GM12878 (cell line): ENCODE measurements at regions not wholly inside any gene's neighbourhood (a gene's known extent, or its start where the extent isn't known, plus 50 kb on each side); places are given as distances from the start of the nearest gene placed in this dataset.

Experiments
- ATAC-seq: fragments of 200-7000 bp; cut with Tn5 transposase; 3 replicates; pipeline ENCODE4 v1.9.1; 2020; ENCODE audit warnings: mild to moderate bottlenecking, moderate library complexity
- BruUV-seq: library from RNA; stranded (reverse); fragments of 400-500 nt; replicated peaks from 2 replicates; lab custom pipeline; 2021; lab: Mats Ljungman, UMichigan
- CTCF ChIA-PET: fragments of 300-600 bp; sonication (Branson Sonifier 250); formaldehyde crosslinking; extraction: SDS; loops from one replicate; lab custom pipeline; 2021; ENCODE audit warnings: inconsistent platforms; lab: Yijun Ruan, JAX
- POLR2A ChIA-PET: fragments of 350-600 bp; formaldehyde crosslinking; extraction: SDS; loops from one replicate; lab custom pipeline; 2021; ENCODE audit warnings: inconsistent platforms; lab: Charles Lee
- RAD21 ChIA-PET: fragments of 300-600 bp; sonication (Branson Sonifier 250); formaldehyde crosslinking; loops from one replicate; lab custom pipeline; 2023; ENCODE audit warnings: antibody characterized with exemption; ENCODE audit not compliant: unreplicated experiment; lab: Charles Lee
- SMC1A ChIA-PET: fragments of 300-600 bp; sonication (Branson Sonifier 250); formaldehyde crosslinking; loops from one replicate; lab custom pipeline; 2023; ENCODE audit not compliant: unreplicated experiment, uncharacterized antibody; lab: Charles Lee
- DNase-seq: peaks from one replicate; pipeline ENCODE4 v3.0.0-alpha.2; 2011; ENCODE audit warnings: low read depth, low spot score
- FAIRE-seq: peaks from 3 replicates; lab custom pipeline; 2011; peaks lifted over from hg19 to GRCh38; lab: Jason Lieb, UNC
- H2AFZ ChIP-seq: 2 replicates; pipeline ENCODE4 v1.6.0; 2011; ENCODE audit warnings: low read depth, low read length, control low read depth; ENCODE audit not compliant: control insufficient read depth
- H3K27ac ChIP-seq: 2 replicates; pipeline ENCODE4 v1.5.1; 2011; ENCODE audit warnings: control low read depth; ENCODE audit not compliant: control insufficient read depth, insufficient read depth
- H3K27me3 ChIP-seq, 2 experiments: replicated peaks in 1 of 2; 2 replicates each; pipeline versions ENCODE4 v1.6.0 to v1.6.1; 2011; ENCODE audit warnings: low read length in 1 of 2; ENCODE audit not compliant: control insufficient read depth in 2 of 2, insufficient read depth in 2 of 2
- H3K36me3 ChIP-seq, 2 experiments: 2 replicates each; pipeline ENCODE4 v1.5.1; 2011; ENCODE audit warnings: low read length in 1 of 2; ENCODE audit not compliant: control insufficient read depth in 2 of 2, insufficient read depth in 2 of 2
- H3K4me1 ChIP-seq: 2 replicates; pipeline ENCODE4 v1.6.1; 2011; ENCODE audit warnings: mild to moderate bottlenecking, low read length, moderate library complexity, mixed read lengths; ENCODE audit not compliant: control insufficient read depth, insufficient read depth
- H3K4me2 ChIP-seq: 2 replicates; pipeline ENCODE4 v1.6.0; 2011; ENCODE audit warnings: control low read depth; ENCODE audit not compliant: control insufficient read depth, insufficient read depth
- H3K4me3 ChIP-seq: fragments of 200-600 bp; sonication (generic); 2 replicates; pipeline ENCODE4 v1.5.1; 2016
- H3K79me2 ChIP-seq: 2 replicates; pipeline ENCODE4 v1.6.0; 2011; ENCODE audit warnings: low read length; ENCODE audit not compliant: control insufficient read depth, insufficient read depth
- H3K9ac ChIP-seq: 2 replicates; pipeline ENCODE4 v1.8.0; 2011; ENCODE audit warnings: low read length, control low read depth, mixed read lengths; ENCODE audit not compliant: control insufficient read depth, insufficient read depth
- H3K9me3 ChIP-seq: replicated peaks from 3 replicates; pipeline ENCODE4 v1.5.1; 2011; ENCODE audit warnings: mild to moderate bottlenecking, low read length; ENCODE audit not compliant: control insufficient read depth, insufficient read depth
- H4K20me1 ChIP-seq: 2 replicates; pipeline ENCODE4 v1.6.0; 2011; ENCODE audit not compliant: control insufficient read depth, insufficient read depth
- CBX5 ChIP-seq: sonication (generic); IDR thresholded peaks from 2 replicates; pipeline ENCODE4 v1.6.1; 2016; ENCODE audit warnings: low read depth, moderate library complexity, mild to moderate bottlenecking, inconsistent platforms
- GATAD2B ChIP-seq: fragments of 450-650 bp; conservative IDR thresholded peaks from 2 replicates; pipeline ENCODE4 v1.6.1; 2017; ENCODE audit warnings: low read depth, mild to moderate bottlenecking, moderate library complexity
- JUND ChIP-seq: IDR thresholded peaks from 2 replicates; pipeline ENCODE4 v1.6.1; 2012; ENCODE audit warnings: low read depth, mild to moderate bottlenecking, low read length, improper control_type of control experiment, moderate library complexity
- NFXL1 ChIP-seq: fragments of 450-650 bp; IDR thresholded peaks from 2 replicates; pipeline ENCODE4 v1.6.1; 2017; ENCODE audit warnings: antibody characterized with exemption, mild to moderate bottlenecking, borderline replicate concordance
- PAX5 ChIP-seq: IDR thresholded peaks from 2 replicates; pipeline ENCODE4 v1.6.1; 2011; ENCODE audit warnings: low read depth, low read length, borderline replicate concordance
- SMC3 ChIP-seq: IDR thresholded peaks from 2 replicates; pipeline ENCODE4 v1.6.1; 2011; ENCODE audit warnings: low read length, improper control_type of control experiment, borderline replicate concordance
- SP1 ChIP-seq: IDR thresholded peaks from one replicate; pipeline ENCODE4 v1.6.1; 2011; ENCODE audit warnings: low read depth, low read length
- ZZZ3 ChIP-seq: IDR thresholded peaks from 2 replicates; pipeline ENCODE4 v1.6.1; 2011; ENCODE audit warnings: low read depth; ENCODE audit not compliant: control insufficient read depth, insufficient read length
- WGBS: methylation state at CpG from one replicate; pipeline ENCODE4 v1.1.6; 2016; ENCODE audit warnings: low lambda C conversion rate; ENCODE audit not compliant: insufficient replicate concordance, insufficient coverage; ENCODE audit errors: missing lambda C conversion rate; 5-methylcytosine and 5-hydroxymethylcytosine counted together
- in situ Hi-C: fragments of 300-500 bp; cut with MboI; formaldehyde crosslinking; loops from 9 replicates; pipeline ENCODE4 v1.14.3; 2018; ENCODE audit warnings: mixed read lengths
- intact Hi-C: fragments of 100-400 bp; cut with micrococcal nuclease; formaldehyde crosslinking; loops from one replicate; pipeline ENCODE4 v1.14.2; 2022; ENCODE audit not compliant: unreplicated experiment
- TF ChIP-seq, protein P1 (sequence below): fragments of 450-650 bp; IDR thresholded peaks from 2 replicates; pipeline ENCODE4 v1.6.1; 2017; ENCODE audit warnings: mild to moderate bottlenecking, moderate library complexity
- TF ChIP-seq, protein P2 (sequence below): fragments of 450-650 bp; IDR thresholded peaks from 2 replicates; pipeline ENCODE4 v1.6.1; 2018; ENCODE audit warnings: mild to moderate bottlenecking, low read depth, moderate library complexity; ENCODE audit not compliant: partially characterized antibody
- TF ChIP-seq, protein P3 (sequence below): fragments of 150-350 bp; IDR thresholded peaks from 2 replicates; pipeline ENCODE4 v1.6.1; 2016; ENCODE audit warnings: low read depth, low read length

- TF ChIP-seq, protein P1, sequence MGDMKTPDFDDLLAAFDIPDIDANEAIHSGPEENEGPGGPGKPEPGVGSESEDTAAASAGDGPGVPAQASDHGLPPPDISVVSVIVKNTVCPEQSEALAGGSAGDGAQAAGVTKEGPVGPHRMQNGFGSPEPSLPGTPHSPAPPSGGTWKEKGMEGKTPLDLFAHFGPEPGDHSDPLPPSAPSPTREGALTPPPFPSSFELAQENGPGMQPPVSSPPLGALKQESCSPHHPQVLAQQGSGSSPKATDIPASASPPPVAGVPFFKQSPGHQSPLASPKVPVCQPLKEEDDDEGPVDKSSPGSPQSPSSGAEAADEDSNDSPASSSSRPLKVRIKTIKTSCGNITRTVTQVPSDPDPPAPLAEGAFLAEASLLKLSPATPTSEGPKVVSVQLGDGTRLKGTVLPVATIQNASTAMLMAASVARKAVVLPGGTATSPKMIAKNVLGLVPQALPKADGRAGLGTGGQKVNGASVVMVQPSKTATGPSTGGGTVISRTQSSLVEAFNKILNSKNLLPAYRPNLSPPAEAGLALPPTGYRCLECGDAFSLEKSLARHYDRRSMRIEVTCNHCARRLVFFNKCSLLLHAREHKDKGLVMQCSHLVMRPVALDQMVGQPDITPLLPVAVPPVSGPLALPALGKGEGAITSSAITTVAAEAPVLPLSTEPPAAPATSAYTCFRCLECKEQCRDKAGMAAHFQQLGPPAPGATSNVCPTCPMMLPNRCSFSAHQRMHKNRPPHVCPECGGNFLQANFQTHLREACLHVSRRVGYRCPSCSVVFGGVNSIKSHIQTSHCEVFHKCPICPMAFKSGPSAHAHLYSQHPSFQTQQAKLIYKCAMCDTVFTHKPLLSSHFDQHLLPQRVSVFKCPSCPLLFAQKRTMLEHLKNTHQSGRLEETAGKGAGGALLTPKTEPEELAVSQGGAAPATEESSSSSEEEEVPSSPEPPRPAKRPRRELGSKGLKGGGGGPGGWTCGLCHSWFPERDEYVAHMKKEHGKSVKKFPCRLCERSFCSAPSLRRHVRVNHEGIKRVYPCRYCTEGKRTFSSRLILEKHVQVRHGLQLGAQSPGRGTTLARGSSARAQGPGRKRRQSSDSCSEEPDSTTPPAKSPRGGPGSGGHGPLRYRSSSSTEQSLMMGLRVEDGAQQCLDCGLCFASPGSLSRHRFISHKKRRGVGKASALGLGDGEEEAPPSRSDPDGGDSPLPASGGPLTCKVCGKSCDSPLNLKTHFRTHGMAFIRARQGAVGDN, result no peak
These were observed 64.1 kb upstream of the ITGB1 start (continued) for GRCh38 chr10:33022090-33022489.

DNA sequence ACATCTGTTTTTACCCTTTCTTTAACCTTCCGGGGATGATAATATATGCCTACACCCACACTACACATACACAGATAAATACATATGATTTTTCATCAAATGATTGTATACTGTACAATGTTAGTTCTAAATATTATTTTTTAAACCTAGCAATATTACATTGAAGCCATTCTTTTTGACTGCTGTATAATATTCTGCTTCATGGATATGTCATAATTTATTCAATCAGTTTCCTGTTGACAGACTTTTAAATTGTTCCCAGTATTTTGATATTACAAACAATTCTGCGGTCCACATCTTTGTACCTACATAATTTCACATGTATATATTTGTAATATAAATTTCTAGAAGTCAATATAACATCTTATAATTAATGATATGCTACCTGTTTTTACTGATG is 59.0 kb upstream of the ITGB1 start:
- BruUV-seq, result no TSS peak
- TF ChIP-seq GATAD2B (no peak), CBX5 (no peak), ZZZ3 (no peak), NFXL1 (no peak), SMC3 (no peak), PAX5 (no peak), SP1 (no peak), JUND (no peak)
- TF ChIP-seq, protein P2, sequence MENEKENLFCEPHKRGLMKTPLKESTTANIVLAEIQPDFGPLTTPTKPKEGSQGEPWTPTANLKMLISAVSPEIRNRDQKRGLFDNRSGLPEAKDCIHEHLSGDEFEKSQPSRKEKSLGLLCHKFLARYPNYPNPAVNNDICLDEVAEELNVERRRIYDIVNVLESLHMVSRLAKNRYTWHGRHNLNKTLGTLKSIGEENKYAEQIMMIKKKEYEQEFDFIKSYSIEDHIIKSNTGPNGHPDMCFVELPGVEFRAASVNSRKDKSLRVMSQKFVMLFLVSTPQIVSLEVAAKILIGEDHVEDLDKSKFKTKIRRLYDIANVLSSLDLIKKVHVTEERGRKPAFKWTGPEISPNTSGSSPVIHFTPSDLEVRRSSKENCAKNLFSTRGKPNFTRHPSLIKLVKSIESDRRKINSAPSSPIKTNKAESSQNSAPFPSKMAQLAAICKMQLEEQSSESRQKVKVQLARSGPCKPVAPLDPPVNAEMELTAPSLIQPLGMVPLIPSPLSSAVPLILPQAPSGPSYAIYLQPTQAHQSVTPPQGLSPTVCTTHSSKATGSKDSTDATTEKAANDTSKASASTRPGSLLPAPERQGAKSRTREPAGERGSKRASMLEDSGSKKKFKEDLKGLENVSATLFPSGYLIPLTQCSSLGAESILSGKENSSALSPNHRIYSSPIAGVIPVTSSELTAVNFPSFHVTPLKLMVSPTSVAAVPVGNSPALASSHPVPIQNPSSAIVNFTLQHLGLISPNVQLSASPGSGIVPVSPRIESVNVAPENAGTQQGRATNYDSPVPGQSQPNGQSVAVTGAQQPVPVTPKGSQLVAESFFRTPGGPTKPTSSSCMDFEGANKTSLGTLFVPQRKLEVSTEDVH, result no peak
- TF ChIP-seq, protein P3, sequence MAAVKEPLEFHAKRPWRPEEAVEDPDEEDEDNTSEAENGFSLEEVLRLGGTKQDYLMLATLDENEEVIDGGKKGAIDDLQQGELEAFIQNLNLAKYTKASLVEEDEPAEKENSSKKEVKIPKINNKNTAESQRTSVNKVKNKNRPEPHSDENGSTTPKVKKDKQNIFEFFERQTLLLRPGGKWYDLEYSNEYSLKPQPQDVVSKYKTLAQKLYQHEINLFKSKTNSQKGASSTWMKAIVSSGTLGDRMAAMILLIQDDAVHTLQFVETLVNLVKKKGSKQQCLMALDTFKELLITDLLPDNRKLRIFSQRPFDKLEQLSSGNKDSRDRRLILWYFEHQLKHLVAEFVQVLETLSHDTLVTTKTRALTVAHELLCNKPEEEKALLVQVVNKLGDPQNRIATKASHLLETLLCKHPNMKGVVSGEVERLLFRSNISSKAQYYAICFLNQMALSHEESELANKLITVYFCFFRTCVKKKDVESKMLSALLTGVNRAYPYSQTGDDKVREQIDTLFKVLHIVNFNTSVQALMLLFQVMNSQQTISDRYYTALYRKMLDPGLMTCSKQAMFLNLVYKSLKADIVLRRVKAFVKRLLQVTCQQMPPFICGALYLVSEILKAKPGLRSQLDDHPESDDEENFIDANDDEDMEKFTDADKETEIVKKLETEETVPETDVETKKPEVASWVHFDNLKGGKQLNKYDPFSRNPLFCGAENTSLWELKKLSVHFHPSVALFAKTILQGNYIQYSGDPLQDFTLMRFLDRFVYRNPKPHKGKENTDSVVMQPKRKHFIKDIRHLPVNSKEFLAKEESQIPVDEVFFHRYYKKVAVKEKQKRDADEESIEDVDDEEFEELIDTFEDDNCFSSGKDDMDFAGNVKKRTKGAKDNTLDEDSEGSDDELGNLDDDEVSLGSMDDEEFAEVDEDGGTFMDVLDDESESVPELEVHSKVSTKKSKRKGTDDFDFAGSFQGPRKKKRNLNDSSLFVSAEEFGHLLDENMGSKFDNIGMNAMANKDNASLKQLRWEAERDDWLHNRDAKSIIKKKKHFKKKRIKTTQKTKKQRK, result no peak
- no peaks in the 10 kb centered on the region for H3K36me3 ChIP-seq
- H4K20me1 ChIP-seq, result no peaks in the 10 kb centered on the region
- intact Hi-C loops, result no loop called here
- no peaks in the 10 kb centered on the region for H3K9me3 ChIP-seq
- WGBS, result 47% methylated on average over 2 of the region's 2 CpGs
- ChIA-PET RAD21 (no interaction called here), POLR2A (no interaction called here), SMC1A (no interaction called here), CTCF (no interaction called here)
- no peaks in the 10 kb centered on the region for H3K27me3 ChIP-seq
- in situ Hi-C loops, result no loop called here
- no peak overlapping the region for H3K9ac ChIP-seq
- H3K79me2 ChIP-seq, result no peaks in the 10 kb centered on the region
- H3K27ac ChIP-seq, result no peak overlapping the region
- no peaks in the 10 kb centered on the region for H3K4me1 ChIP-seq
- ATAC-seq (no peak), DNase-seq (no peak), FAIRE-seq (no peak)
- H3K4me2 ChIP-seq, result no peak overlapping the region
- no peak overlapping the region for H2AFZ ChIP-seq
- no peak overlapping the region for H3K4me3 ChIP-seq
